ENCODE measurements at regions not wholly inside any gene's neighbourhood (a gene's known extent, or its start where the extent isn't known, plus 50 kb on each side); places are given as distances from the start of the nearest gene placed in this dataset.

DNA sequence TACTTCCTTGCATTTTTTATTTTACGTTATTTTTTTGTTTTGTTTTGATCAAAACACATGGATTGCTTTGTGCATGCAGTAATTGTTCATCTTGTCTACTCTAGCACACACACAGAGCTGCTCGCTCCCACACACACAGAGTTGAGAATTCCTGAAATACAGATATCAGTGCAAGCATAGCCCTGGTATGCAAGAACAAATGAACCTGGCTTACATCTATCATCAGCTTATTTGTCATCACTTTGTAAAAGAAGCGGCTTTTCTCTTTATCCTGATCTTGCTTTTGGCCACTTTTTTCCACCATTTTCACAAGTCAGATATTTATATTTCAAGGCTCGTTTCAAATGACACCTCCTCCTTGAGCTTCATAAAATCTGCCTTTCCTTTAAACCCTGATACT is 1435.7 kb downstream of the MAT2B start:
- no peak for DNase-seq

- DNase-seq = no peak
These were observed 1445.5 kb downstream of the MAT2B start for GRCh38 chr5:164950927-164951326.

- DNase-seq = no peak
These were observed 1446.2 kb downstream of the MAT2B start for GRCh38 chr5:164951570-164951969.

DNA sequence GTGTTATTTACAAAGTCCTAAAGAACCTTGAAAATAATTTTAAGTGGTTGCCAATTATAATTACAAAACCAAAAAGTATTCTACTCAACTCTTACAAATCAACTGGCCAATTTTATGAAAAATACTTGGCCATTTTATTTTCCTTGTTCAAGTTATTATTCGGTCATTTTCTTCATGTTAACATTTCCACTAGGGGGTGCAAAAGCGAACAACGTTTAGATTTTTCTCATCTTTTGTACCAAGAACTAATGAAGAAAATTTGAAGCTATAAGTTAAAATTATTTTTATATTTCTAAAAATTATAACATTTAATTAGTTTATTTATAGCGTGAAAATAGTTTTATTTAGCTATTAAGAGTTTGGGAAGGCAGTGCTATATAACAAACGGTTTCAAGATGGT is 1453.3 kb downstream of the MAT2B start:
- no peak for DNase-seq

DNA sequence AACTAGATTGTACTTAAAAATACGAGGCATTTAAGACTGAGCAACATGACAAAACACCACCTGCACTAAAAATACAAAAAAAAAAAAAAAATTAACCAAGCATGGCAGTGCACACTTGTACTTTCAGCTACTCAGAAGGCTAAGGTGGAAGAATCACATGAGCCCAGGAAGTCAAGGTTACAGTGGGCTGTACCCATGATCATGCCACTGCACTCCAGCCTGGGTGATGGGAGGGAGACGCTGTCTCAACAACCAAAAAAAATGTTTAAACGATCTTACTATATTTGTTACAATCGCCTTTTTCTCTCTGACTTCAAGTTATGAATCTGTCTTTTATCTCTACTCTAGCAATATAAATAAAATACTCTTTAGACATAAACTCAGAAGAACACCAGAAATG is 1454.3 kb downstream of the MAT2B start:
- no peak for DNase-seq

GRCh38 chr5:164962329-164962961 is 1457.0 kb downstream of the MAT2B start:
- DNase-seq = no peak

DNA sequence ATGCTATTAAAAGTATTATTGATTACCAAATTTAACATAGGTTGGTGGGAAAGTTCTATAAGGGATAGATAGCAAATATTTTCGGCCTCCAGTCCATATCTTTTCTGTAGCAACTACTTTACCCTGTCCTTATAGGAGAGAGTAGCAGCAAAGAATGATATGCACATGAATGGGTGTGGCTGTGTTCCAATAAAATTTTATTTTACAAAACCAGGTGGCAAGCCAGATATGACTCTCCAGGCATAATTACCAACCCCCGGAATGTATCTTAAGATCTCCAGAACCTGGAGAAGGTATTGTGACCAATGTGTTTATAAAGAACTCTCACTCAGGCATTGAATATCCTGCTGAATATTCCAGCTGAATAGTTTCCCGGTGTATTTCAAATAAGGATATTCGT is 1461.2 kb downstream of the MAT2B start:
- no peak for DNase-seq

GRCh38 chr5:164967354-164967753 is 1461.9 kb downstream of the MAT2B start:
- no peak for DNase-seq

- DNase-seq = no peak
These were observed 1467.6 kb downstream of the MAT2B start for GRCh38 chr5:164972973-164973372.

- DNase-seq = no peak
These were observed 1470.6 kb downstream of the MAT2B start for GRCh38 chr5:164975986-164976385.

GRCh38 chr5:164980480-164980879 is 1475.1 kb downstream of the MAT2B start:
- no peak for DNase-seq

GRCh38 chr5:164998142-164998541 is 1492.7 kb downstream of the MAT2B start:
- DNase-seq = no peak

GRCh38 chr5:164998590-164998989 is 1493.2 kb downstream of the MAT2B start:
- DNase-seq = no peak

GRCh38 chr5:165000479-165001190 is 1495.2 kb downstream of the MAT2B start:
- no peak for DNase-seq

- DNase-seq = no peak
These were observed 1497.9 kb downstream of the MAT2B start for GRCh38 chr5:165003283-165003682.

- DNase-seq = no peak
These were observed 1498.8 kb downstream of the MAT2B start for GRCh38 chr5:165004175-165004574.

DNA sequence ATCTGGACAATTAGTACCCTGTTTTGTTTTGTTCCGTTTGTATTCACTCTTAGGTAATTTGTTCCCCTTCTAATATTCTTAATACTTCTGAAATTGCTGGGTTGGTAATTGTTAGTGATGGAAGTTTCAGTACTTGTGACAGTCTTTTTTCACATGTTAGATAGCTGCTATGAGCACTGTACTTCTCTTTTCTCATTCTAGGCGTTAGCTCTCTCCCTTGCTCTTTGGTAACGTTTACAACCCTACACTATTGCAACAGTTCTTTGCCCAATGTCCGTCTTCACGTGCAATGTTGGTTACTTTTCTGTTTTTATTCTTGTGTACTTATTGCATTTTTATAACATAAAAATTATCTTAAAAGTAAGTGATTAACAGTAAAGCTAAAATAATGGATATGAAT is 1509.0 kb downstream of the MAT2B start:
- DNase-seq = no peak

DNA sequence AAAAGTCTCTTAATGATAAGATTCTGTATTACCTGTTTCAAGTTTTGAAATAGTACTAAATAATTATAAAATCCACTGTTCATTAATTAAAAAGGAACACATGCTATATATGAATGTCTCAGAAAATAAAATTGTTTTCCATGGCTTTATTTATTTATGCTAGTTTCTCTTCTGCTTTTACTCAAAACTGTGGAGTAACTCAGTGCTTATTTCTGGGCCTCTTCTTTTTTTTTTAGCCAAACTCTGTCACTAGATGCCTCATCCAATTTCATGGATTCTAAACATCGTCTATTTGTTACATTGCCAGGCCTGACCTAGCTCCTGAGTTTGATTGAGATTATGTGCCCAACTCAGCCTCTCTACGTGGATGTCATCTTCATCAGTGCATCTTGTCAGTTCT is 1509.7 kb downstream of the MAT2B start:
- no peak for DNase-seq

DNA sequence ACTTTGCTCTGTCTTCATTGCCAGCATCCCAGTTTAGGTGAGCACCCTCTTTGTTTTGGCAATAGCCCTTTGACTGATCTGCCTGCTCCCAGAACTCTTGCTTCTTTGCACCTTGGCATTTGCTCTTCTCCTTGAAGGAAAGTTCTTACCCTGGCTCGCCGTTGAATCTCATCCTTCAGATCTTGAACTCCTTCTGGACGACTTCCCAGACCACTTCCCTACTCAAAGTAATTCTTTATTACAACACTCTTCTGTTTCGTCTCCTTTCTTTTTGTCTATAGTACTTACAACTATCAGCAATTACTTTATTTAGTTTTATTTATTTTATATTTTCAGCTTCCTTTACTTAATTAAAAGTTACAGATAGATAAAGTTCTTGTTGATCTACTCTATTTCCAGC is 1510.1 kb downstream of the MAT2B start:
- no peak for DNase-seq

DNA sequence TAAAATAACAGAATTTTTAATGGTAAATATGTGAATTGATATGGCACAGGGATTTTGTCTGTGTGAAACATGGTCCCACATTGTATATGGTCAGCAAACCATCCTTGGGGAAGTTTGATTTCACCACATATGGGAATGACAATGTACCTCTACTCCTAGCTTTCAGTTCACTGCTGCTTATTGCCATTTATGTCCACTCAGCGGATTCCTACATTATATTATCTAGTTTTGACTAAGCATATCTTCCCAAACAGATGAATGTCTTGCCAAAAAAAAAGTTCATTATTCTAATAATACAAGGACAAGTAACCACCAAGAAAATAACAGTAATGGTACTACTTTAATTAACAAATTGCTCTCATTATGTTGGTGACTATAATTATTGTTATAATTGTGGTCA is 1521.6 kb downstream of the MAT2B start:
- DNase-seq = no peak

GRCh38 chr5:165028356-165028755 is 1522.9 kb downstream of the MAT2B start:
- no peak for DNase-seq

DNA sequence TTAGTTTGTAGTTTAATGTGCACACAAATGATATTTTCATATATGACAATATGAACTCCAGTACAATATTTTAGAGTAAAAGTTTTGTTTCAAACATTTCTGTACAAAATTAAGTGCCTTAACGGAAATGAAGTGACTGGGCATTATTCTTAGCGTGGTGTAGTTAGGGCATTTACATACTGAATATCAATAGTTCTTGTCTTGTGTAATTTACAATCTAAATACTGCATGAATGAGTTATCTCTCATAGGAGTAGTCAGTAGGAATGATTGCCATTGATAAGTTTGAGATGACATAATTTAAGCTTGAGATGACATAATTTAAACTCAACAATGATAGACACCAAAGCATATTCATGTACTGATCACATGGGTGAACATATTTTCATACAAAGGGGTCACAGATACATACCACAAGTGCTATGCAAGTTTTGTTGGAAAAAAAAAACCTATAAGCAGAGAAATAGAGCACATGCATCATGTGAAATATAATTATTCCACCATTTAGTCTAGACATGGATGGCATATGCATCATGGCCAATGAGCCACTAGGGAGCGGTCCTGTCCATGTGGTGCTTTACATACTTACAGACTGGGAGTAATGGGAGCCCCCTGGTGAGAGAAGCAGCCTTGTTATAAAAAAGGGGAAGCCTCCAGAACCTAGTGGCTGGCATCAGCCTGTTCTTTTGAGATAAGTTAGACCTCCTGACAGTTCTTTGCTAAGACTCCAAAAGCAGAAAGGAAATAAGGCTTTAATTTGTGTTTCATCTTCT is 1523.9 kb downstream of the MAT2B start:
- no peak for DNase-seq

GRCh38 chr5:165030971-165031370 is 1525.6 kb downstream of the MAT2B start:
- no peak for DNase-seq

DNA sequence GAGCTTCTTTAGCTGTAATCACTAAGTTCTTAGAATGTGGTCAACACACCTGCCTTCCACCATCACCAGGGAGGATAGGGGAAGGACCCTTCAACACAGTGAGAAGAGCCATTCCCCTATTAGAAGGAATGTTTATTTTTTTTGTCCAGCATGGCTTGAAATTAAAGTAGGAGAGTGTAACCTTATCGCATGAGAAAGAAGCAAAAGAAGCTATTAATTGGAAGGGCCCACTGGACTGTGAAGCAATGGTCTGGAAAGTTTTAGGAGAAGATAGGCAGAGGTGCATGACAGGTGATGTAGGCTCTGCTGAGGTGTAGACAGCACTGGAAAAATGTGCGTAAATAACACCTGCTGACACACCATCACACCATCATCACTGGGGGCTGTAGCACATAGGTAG is 1526.0 kb downstream of the MAT2B start:
- DNase-seq = no peak
